Activated naive CD8-positive, alpha-beta T cell treated with anti-CD3 and anti-CD28 coated beads, Interleukin-2, amount 50 U/mL, for 16 hours (primary cell): ENCODE measurements at regions not wholly inside any gene's neighbourhood (a gene's known extent, or its start where the extent isn't known, plus 50 kb on each side); places are given as distances from the start of the nearest gene placed in this dataset.
"Not testable (repeated sequence)": the region's sequence is repeated elsewhere in the genome, so short reads cannot be mapped to it uniquely, and the experiment has no call there.

Experiments used
- DNase-seq: peaks from one replicate; pipeline ENCODE4 v3.0.0-alpha.2; 2020; ENCODE audit warnings: low read depth, low spot score

DNA sequence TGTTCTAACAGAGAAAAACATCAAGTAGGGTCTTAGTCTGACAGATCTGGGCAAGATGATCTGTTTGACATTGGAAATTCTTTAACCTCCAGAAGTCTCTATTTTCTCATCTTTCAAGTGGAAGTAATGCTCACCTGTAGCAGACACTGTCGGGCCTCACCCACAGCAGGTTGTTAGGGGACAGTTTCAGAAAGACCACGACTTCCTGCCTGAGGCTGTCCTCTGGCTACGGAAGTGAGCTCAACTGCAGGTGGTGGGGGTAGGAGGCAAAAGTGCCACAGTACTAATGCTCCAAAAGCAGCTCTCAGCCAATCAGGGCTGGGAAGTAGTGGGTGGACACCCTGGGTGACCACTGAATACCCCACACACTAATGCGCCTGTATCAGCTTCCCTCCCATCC is 111.4 kb upstream of the TOPAZ1 start:
- DNase-seq, result no peak

DNA sequence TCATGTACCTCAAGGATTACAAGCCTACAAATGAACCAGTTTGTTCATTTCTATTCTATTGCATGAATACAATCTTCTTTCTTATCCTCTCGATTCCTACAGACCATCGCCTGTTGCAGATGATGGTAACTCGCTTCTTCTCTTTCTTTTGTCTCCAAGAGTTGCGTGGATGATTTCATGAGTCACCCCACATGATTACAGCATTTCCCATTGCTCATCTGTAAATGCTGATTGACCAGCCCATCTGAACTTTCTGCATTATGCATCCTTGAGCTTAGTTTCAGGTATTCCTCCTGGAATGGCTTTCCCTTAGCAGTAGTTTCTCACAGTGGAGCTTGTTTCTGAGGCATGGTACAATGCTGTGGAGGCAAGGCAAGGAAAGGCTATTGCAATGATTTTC is 109.6 kb upstream of the TOPAZ1 start:
- no peak for DNase-seq

DNA sequence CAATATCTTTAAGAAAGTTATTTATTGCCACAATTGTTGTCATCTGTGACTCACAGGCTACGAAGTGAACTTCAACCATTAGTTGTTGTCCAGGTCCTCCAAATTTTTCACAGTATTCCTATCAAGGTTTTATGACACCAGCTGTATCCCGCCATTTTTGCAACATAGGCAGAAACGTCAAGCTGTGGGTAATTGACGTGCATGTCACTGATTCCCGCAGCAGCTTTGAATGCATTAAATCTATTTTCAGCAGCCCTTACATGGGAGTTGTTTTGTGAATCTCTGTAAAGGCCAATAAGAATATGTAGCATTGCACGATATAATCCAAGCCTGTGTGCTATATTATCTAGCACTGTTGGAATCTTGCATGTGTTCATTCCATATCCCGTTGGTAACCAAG is 109.1 kb upstream of the TOPAZ1 start:
- no peak for DNase-seq

DNA sequence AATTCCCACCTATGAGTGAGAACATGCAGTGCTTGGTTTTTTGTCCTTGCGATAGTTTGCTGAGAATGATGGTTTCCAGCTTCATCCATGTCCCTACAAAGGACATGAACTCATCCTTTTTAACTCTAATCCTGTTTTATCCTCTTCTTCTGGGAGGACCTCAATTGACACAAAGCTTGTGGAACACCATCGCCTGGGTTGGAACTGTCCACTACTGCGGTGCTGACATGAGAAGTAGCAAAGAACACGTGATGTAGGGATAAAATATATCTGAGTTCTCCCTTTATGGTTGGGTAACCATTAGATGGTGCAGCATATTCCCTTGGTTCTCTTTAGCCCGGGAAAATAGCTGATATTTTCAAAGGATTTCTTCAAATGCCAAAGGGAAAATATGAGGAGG is 105.3 kb upstream of the TOPAZ1 start:
- DNase-seq, result no peak

DNA sequence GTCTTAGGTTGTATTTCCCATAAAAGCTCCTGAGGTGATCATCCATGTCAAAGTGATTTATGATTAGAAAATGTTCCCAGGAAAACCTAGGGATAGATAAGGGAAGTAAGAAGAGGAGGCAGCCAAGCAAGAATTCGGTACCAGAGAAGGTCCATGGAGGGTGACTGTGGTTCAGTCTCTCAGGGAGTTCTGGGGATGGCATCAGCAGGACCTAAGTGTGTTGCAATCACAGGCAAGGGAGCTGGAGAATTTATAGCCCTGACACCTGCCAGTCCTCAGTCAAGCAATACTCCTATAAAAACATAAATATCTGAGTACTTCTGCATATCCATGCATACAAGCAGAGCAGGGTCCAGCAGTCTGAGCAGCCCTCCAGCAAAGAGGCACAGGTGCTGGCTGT is 95.6 kb upstream of the TOPAZ1 start:
- DNase-seq, result no peak

DNA sequence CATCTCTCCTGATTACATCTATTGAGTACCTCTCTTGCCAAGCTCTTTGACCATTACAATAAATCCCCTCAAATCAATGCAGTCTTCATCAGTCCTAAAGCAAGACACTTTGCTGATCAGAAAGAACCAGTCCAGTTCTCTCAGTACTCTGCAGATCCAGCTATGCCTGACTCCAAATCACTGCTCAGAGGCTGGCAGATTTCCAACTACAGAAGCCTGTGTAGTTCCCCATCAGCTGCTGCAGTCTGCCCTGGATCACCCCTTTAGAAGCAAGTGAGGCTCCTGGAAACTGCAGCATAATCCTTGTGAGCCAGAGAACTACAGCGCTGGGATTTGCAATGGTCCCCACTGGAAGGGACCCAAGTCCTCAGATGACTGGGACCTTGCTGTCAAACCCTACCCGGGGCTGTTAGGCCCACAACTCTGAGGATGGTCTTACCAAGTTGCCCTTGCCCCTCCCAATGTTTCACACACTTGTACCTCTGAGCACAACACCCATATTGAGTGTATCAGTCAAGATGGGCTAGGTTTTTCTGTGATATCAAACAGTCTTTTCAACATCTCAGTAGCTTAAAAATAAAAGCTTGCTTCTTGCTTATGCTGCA is 81.9 kb upstream of the TOPAZ1 start:
- no peak for DNase-seq

DNA sequence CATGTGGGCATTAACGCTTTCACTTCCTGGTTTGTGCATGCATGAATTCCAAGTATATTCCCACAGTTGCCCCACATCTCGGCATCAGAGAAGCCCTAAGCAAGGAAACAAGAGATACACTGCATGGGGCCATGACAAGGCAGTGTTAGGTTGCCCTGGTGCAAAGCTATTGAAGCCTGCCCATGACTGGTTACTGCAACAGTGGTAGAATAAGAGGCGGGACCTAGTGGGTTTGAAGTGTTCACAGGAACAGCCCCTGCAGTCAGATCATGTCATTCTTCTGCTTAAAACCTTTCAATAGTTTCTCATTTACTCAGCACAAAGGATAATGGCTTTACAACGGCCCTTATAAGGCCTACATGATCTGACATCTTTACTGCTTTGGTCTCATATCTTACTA is 80.9 kb upstream of the TOPAZ1 start:
- no peak for DNase-seq

DNA sequence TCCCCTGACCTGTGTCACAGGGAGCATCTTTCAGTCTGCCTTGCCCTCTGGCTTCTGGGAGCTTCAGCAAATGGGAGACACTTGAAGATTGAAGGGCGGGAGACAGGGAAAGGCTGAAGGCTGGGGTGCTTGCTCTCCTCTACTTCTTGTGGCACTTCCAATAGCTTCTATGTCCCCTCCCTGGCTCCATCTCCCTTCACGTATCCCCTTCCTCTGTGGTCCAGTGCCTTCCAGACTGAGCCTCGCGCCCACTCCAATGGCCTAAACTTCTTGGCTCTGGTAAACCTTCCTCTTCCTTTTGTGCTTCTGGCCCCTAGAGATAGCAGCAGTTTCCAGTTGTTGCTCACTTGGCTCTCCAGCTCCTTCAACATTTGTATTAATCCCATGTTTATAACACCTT is 69.8 kb upstream of the TOPAZ1 start:
- no peak for DNase-seq

DNA sequence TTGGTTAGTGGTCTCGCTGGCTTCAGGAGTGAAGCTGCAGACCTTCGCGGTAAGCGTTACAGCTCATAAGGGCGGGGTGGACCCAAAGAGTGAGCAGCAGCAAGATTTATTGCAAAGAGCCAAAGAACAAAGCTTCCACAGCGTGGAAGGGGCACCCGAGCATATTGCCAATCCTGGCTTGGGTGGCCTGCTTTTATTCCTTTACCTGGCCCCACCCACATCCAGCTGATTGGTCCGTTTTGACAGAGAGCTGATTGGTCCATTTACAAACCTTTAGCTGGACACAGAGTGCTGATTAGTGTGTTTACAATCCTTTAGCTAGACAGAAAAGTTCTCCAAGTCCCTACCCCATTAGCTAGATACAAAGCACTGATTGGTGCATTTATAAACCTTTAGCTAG is 69.0 kb upstream of the TOPAZ1 start:
- not testable (repeated sequence) for DNase-seq

DNA sequence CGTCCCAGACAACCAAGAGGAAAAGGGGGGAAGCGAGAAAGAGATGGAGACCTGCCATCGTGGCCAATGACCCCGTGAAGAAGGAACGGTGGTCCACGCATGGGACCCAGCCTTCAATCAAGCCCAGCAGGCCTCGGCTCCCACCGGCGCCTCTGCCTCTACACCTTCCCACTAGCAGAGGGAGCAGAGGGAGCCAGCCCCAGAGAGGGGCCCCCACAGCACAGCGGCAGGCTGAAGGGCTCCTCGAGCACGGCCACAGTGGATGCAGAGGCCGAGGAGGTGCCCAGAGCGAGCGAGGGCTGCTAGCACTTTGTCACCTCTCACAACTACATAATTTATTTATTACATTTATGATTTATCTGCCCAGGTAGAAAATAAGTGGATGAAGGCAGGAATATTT is 68.4 kb upstream of the TOPAZ1 start:
- DNase-seq, result no peak

DNA sequence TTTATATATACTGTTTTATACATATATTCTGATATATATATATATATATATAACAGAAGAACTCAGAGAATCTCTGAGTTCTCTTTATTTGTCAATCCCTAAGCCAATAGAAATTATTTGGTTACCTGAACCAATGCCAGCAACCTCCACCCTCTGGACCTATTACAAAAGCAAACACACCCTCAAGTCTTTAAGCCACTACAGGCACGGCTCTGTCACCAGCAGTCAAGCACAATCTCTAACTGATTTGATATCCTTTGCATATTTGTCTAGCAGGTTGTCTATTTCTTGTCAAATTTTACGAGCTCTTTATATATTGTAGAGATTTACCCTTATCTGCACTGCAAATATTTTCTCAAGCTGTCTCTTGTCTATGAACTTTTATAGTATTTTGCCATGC is 66.6 kb upstream of the TOPAZ1 start:
- DNase-seq, result no peak

DNA sequence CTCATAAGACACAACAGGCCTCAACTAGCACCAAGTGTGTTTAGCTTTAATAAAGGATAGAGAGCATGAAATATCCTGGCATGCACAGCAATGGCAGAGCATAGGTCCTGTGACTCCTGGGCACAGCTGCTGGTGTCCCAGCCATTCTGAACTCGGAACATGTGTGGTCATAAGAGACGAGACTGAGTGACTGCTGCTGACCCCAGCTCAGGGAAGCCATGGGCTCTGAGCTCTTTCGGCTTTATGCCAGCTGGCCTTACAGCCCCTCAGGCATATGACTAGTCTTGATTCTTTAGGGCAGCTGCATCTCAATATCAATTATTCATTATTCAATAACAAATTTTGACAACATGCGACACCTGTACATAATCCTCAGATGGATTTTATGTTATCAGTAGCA is 62.4 kb upstream of the TOPAZ1 start:
- DNase-seq, result no peak

DNA sequence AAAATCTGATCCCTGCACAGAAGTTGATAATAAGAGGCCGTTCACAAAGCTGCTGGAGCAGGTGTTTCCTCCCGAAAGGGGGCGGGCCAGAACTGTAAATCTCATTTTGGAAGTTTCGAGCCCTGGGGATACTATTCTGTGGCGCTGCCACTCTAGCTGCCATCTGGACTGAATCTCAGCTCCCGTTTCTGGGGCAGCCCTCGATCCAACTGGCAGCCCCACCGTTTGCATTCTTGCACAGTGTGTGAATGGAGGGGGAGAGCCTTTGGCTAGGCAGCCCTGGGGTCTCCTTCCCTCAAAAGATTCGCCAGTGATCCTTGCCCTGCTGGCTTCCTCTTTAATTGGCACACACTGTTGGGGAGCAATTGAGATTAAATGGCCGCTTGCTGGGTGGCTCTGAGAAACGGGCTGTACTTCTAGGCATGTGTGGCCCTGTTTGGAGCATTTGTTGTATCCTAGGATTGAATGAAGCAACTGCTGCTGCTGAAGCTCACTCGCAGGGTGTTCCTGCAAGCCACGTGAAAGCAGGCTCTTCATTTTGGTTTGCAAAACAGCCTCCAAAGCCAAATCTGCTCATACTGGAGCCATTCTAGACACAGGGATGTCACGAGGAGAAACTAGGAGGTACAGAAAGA is 57.2 kb upstream of the TOPAZ1 start:
- no peak for DNase-seq

DNA sequence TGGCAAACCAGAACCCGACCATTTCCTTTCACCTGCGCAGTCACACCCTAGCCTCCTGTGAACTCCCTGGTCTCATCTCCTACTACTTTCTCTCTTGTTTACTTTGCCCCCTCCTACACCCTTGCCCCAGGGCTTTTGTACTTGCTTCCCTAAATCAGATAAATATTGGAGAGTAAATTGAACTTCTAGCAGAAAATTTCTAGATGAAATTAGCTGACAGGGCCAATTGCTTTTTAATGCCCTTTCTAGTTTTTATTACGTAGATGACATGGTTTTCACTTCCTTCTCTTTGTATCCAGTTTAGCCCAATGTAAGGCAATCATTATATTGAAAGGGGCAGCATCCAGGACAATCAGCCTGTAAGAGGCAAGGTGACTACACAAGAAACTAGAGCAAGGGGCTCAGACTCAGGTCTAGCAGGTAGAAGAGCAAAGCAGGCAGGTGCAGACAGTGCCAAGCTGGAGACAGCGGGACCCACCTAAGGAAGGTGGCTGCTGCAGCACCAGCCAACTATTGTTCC is 56.2 kb upstream of the TOPAZ1 start:
- DNase-seq, result no peak

DNA sequence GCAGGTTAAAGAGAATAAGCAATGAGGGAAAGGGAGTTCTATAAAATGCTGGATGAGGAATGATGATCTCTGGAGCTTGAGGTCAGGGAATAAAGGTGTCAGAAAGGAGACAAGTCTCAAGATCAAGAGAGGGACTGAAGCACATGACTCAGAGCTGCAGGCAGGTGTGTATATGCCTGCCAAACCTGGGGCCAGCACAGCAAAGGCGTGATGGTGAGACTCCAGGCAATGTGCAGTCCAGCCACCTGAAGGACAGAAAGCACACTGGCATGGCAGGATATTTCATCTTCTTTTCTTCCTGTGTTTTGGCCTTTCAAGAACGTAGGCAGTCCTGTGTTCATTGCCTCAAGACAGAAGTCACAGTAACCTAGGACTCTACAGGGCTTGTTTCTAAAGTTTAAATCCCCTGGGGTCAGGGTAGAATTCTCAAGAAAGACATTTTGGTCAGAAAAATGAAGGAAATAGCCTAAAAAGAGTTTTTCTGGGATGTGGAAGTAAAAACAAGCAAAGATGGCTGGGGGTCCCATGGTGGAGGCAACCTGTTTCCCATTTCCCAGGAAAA is 55.5 kb upstream of the TOPAZ1 start:
- DNase-seq, result no peak

DNA sequence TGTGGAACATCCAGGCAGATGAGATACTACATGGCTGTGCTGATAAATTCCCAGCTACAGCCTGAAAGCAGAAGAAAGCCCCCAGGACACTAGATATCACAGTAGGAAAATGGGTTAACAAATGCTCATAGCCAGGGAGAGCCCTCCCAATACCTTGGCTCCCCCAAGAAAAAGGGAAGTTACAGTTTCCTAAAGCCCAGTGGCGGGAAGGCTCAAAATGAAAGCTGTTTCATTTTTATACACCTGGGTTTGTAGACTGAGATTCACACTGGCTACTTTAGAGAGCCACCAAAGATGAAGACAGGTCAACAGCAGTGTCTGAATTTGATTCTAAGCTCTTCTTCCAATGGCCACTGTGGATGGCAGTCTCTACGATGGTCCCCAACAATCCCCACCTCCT is 55.0 kb upstream of the TOPAZ1 start:
- DNase-seq, result no peak
